OCI-LY7 (cell line): ENCODE measurements at regions not wholly inside any gene's neighbourhood (a gene's known extent, or its start where the extent isn't known, plus 50 kb on each side); places are given as distances from the start of the nearest gene placed in this dataset.

Experiments used
- BruUV-seq: library from RNA; stranded (reverse); fragments of 400-500 nt; replicated peaks from 2 replicates; lab custom pipeline; 2021; lab: Mats Ljungman, UMichigan
- CTCF ChIA-PET: fragments of 300-600 bp; sonication (Branson Sonifier 250); formaldehyde crosslinking; loops from one replicate; lab custom pipeline; 2022; ENCODE audit warnings: antibody characterized with exemption; ENCODE audit not compliant: unreplicated experiment; lab: Charles Lee
- POLR2A ChIA-PET: fragments of 300-600 bp; sonication (Branson Sonifier 250); formaldehyde crosslinking; loops from one replicate; lab custom pipeline; 2022; ENCODE audit warnings: antibody characterized with exemption; lab: Charles Lee
- DNase-seq: peaks from one replicate; pipeline ENCODE4 v3.0.0-alpha.2; 2015; ENCODE audit warnings: low spot score
- H2AFZ ChIP-seq: fragments of 200-600 bp; sonication (generic), shearing (Covaris generic); 2 replicates; pipeline ENCODE4 v1.6.1; 2014; ENCODE audit warnings: mild to moderate bottlenecking, antibody characterized with exemption, low read length, moderate library complexity
- H3K27ac ChIP-seq: fragments of 200-600 bp; sonication (generic); 2 replicates; pipeline ENCODE4 v1.5.1; 2014; ENCODE audit warnings: mixed run types, low read depth, mild to moderate bottlenecking, moderate library complexity, low read length, inconsistent platforms; ENCODE audit not compliant: poor library complexity, severe bottlenecking
- H3K36me3 ChIP-seq: fragments of 200-600 bp; sonication (generic); 2 replicates; pipeline ENCODE4 v1.6.1; 2014; ENCODE audit warnings: mild to moderate bottlenecking, antibody characterized with exemption, low read length, moderate library complexity, mixed read lengths; ENCODE audit not compliant: insufficient read depth
- H3K4me1 ChIP-seq: fragments of 200-600 bp; sonication (generic); 2 replicates; pipeline ENCODE4 v1.5.1; 2014; ENCODE audit warnings: mild to moderate bottlenecking, low read length; ENCODE audit not compliant: insufficient read depth, poor library complexity, severe bottlenecking
- H3K4me2 ChIP-seq: fragments of 200-600 bp; sonication (generic); 2 replicates; pipeline ENCODE4 v1.6.1; 2014; ENCODE audit warnings: mild to moderate bottlenecking, low read length
- H3K4me3 ChIP-seq: fragments of 200-600 bp; sonication (generic); 2 replicates; pipeline ENCODE4 v1.5.1; 2014; ENCODE audit warnings: mild to moderate bottlenecking, low read depth, low read length; ENCODE audit not compliant: poor library complexity, severe bottlenecking
- H3K79me2 ChIP-seq: fragments of 200-600 bp; sonication (generic); 2 replicates; pipeline ENCODE4 v1.6.1; 2016; ENCODE audit warnings: low read depth, mild to moderate bottlenecking, low read length, moderate library complexity, mixed read lengths; ENCODE audit not compliant: insufficient read depth
- H3K9me2 ChIP-seq: fragments of 200-600 bp; sonication (generic); 2 replicates; pipeline ENCODE4 v1.6.1; 2016; ENCODE audit warnings: mild to moderate bottlenecking, low read length, mixed read lengths; ENCODE audit not compliant: insufficient read depth
- H3K9me3 ChIP-seq: fragments of 200-600 bp; sonication (generic); 2 replicates; pipeline ENCODE4 v1.6.1; 2014; ENCODE audit warnings: mild to moderate bottlenecking, mixed run types, low read length, mixed read lengths
- H4K20me1 ChIP-seq: fragments of 200-600 bp; sonication (generic); 2 replicates; pipeline ENCODE4 v1.6.1; 2014; ENCODE audit warnings: mild to moderate bottlenecking, antibody characterized with exemption, low read length, moderate library complexity, mixed read lengths; ENCODE audit not compliant: insufficient read depth
- CTCF ChIP-seq: fragments of 200-600 bp; sonication (generic); conservative IDR thresholded peaks from 2 replicates; pipeline ENCODE4 v1.5.1; 2014; ENCODE audit warnings: mild to moderate bottlenecking, antibody characterized with exemption, low read length, moderate library complexity, mixed read lengths
- EZH2phosphoT487 ChIP-seq: fragments of 200-600 bp; sonication (generic); IDR thresholded peaks from 2 replicates; pipeline ENCODE4 v1.6.1; 2018; ENCODE audit warnings: low read depth, borderline replicate concordance, mild to moderate bottlenecking, mixed run types, antibody characterized with exemption, low read length, moderate library complexity, mixed read lengths
- intact Hi-C: fragments of 100-400 bp; cut with micrococcal nuclease; formaldehyde crosslinking; loops from one replicate; pipeline ENCODE4 v1.10.0; 2022; ENCODE audit not compliant: unreplicated experiment

- Histone ChIP-seq H3K79me2 (no peaks in the 10 kb centered on the region), H2AFZ (no peak overlapping the region), H3K9me3 (peaks cover 9% of the 10 kb centered on the region; the same call in 1 of the 2 replicates), H4K20me1 (no peaks in the 10 kb centered on the region), H3K27ac (no peak overlapping the region), H3K4me3 (no peak overlapping the region), H3K4me2 (no peak overlapping the region), H3K4me1 (no peaks in the 10 kb centered on the region), H3K36me3 (no peaks in the 10 kb centered on the region), H3K9me2 (no peaks in the 10 kb centered on the region)
- DNase-seq, result no peak
- intact Hi-C loops, result no loop called here
- no TSS peak for BruUV-seq
- ChIA-PET POLR2A (no interaction called here), CTCF (no interaction called here)
- TF ChIP-seq EZH2phosphoT487, result no peak
- no peak for TF ChIP-seq CTCF
Measured at GRCh38 chr18:993560-993959, 88.9 kb downstream of the ADCYAP1 start.

GRCh38 chr18:995629-996028 lies 91.0 kb downstream of the ADCYAP1 start:
- no peaks in the 10 kb centered on the region for H3K36me3 ChIP-seq
- H3K9me3 ChIP-seq, result peaks cover 9% of the 10 kb centered on the region; the same call in 1 of the 2 replicates
- no peak for DNase-seq
- H4K20me1 ChIP-seq, result no peaks in the 10 kb centered on the region
- ChIA-PET POLR2A (no interaction called here), CTCF (no interaction called here)
- H3K4me3 ChIP-seq, result no peak overlapping the region
- no peak overlapping the region for H3K4me2 ChIP-seq
- no peaks in the 10 kb centered on the region for H3K9me2 ChIP-seq
- no TSS peak for BruUV-seq
- H2AFZ ChIP-seq, result no peak overlapping the region
- H3K79me2 ChIP-seq, result no peaks in the 10 kb centered on the region
- intact Hi-C loops, result no loop called here
- no peak overlapping the region for H3K27ac ChIP-seq
- TF ChIP-seq CTCF (no peak), EZH2phosphoT487 (no peak)
- H3K4me1 ChIP-seq, result no peaks in the 10 kb centered on the region

- ChIA-PET POLR2A (no interaction called here), CTCF (no interaction called here)
- no peak for DNase-seq
- H3K79me2 ChIP-seq, result no peaks in the 10 kb centered on the region
- no peak overlapping the region for H2AFZ ChIP-seq
- intact Hi-C loops, result no loop called here
- H3K4me1 ChIP-seq, result no peaks in the 10 kb centered on the region
- no peak overlapping the region for H3K4me2 ChIP-seq
- no TSS peak for BruUV-seq
- no peaks in the 10 kb centered on the region for H3K36me3 ChIP-seq
- no peak overlapping the region for H3K4me3 ChIP-seq
- H3K27ac ChIP-seq, result no peak overlapping the region
- H3K9me3 ChIP-seq, result peaks cover 5% of the 10 kb centered on the region; the same call in 1 of the 2 replicates
- H4K20me1 ChIP-seq, result no peaks in the 10 kb centered on the region
- no peaks in the 10 kb centered on the region for H3K9me2 ChIP-seq
- TF ChIP-seq EZH2phosphoT487 (no peak), CTCF (no peak)
Measured at GRCh38 chr18:997499-997898, 92.8 kb downstream of the ADCYAP1 start.
